Tibial artery (tissue), 4 donors: ENCODE measurements at regions not wholly inside any gene's neighbourhood (a gene's known extent, or its start where the extent isn't known, plus 50 kb on each side); places are given as distances from the start of the nearest gene placed in this dataset.

Experiments
- DNase-seq, 2 donors: peaks; one replicate each; pipeline ENCODE4 v3.0.0-alpha.2; 2019
- H3K27ac ChIP-seq, 2 donors: fragments of 200-600 bp; sonication (generic) in 1 of 2; 1 replicate in 1 of 2; 2 replicates in 1 of 2; pipeline ENCODE4 v1.5.1; 2018 to 2019; ENCODE audit warnings: mild to moderate bottlenecking in 1 of 2
- H3K27me3 ChIP-seq, 2 donors: fragments of 200-600 bp; sonication (generic) in 1 of 2; one replicate each; pipeline versions ENCODE4 v1.5.1 to v1.6.0; 2016 to 2019
- H3K36me3 ChIP-seq, 3 donors: fragments of 200-600 bp; sonication (generic) in 2 of 3; one replicate each; pipeline ENCODE4 v1.5.1; 2016 to 2019; ENCODE audit warnings: mild to moderate bottlenecking in 2 of 3
- H3K4me1 ChIP-seq, 4 donors: fragments of 200-600 bp; sonication (generic) in 2 of 4; 1 replicate in 3 of 4; 2 replicates in 1 of 4; pipeline ENCODE4 v1.5.1; 2016 to 2019
- H3K4me3 ChIP-seq, 2 donors: fragments of 200-600 bp; sonication (generic) in 1 of 2; 1 replicate in 1 of 2; 2 replicates in 1 of 2; pipeline ENCODE4 v1.5.1; 2018 to 2019; ENCODE audit warnings: mild to moderate bottlenecking in 2 of 2
- H3K9me3 ChIP-seq, 3 donors: fragments of 200-600 bp; sonication (generic) in 1 of 3; one replicate each; pipeline ENCODE4 v1.5.1; 2016 to 2019
- CTCF ChIP-seq, 2 experiments: fragments of 200-600 bp in 1 of 2; fragments of 450-650 bp in 1 of 2; IDR thresholded peaks; one replicate each; pipeline ENCODE4 v1.5.1; 2017 to 2019; ENCODE audit warnings: antibody characterized with exemption in 2 of 2, mild to moderate bottlenecking in 1 of 2, moderate library complexity in 1 of 2
- intact Hi-C: fragments of 100-400 bp; cut with DNase I; formaldehyde crosslinking; loops from one replicate; pipeline ENCODE4 v1.15.0; 2023; ENCODE audit warnings: low total_unique reads

GRCh38 chr2:128770143-128771085, 451.7 kb upstream of the HS6ST1 start:
- Histone ChIP-seq H3K4me1 (no peaks in the 10 kb centered on the region), H3K9me3 (no peaks in the 10 kb centered on the region), H3K36me3 (no peaks in the 10 kb centered on the region), H3K27me3 (peaks cover 0 to 3% of the 10 kb centered on the region in 2 donors), H3K27ac (no peak overlapping the region), H3K4me3 (no peak overlapping the region)
- intact Hi-C loops: no loop called here
- no peak for DNase-seq
- TF ChIP-seq CTCF (IDR thresholded peaks at IDR 0.05): no peak

- DNase-seq: no peak
- no peaks in the 10 kb centered on the region for H3K4me1 ChIP-seq
- no peak overlapping the region for H3K4me3 ChIP-seq
- H3K36me3 ChIP-seq: no peaks in the 10 kb centered on the region
- intact Hi-C loops: no loop called here
- no peak for TF ChIP-seq CTCF (IDR thresholded peaks at IDR 0.05)
- H3K9me3 ChIP-seq: no peaks in the 10 kb centered on the region
- H3K27me3 ChIP-seq: no peaks in the 10 kb centered on the region
- no peak overlapping the region for H3K27ac ChIP-seq
Measured at GRCh38 chr2:128771401-128771800, 452.7 kb upstream of the HS6ST1 start.

- TF ChIP-seq CTCF (IDR thresholded peaks at IDR 0.05): no peak
- no peaks in the 10 kb centered on the region for H3K36me3 ChIP-seq
- H3K4me1 ChIP-seq: no peaks in the 10 kb centered on the region
- no peak overlapping the region for H3K27ac ChIP-seq
- H3K27me3 ChIP-seq: no peaks in the 10 kb centered on the region
- DNase-seq: no peak
- H3K9me3 ChIP-seq: no peaks in the 10 kb centered on the region
- intact Hi-C loops: no loop called here
- H3K4me3 ChIP-seq: no peak overlapping the region
Measured at GRCh38 chr2:128772671-128773070, 454.0 kb upstream of the HS6ST1 start.

- H3K9me3 ChIP-seq: no peaks in the 10 kb centered on the region
- no peak overlapping the region for H3K4me3 ChIP-seq
- H3K4me1 ChIP-seq: no peaks in the 10 kb centered on the region
- no peaks in the 10 kb centered on the region for H3K36me3 ChIP-seq
- intact Hi-C loops: no loop called here
- no peak for DNase-seq
- TF ChIP-seq CTCF (IDR thresholded peaks at IDR 0.05): no peak
- H3K27me3 ChIP-seq: no peaks in the 10 kb centered on the region
- no peak overlapping the region for H3K27ac ChIP-seq
Measured at GRCh38 chr2:128773641-128774319, 455.1 kb upstream of the HS6ST1 start.

GRCh38 chr2:128774320-128775216, 455.9 kb upstream of the HS6ST1 start:
- Histone ChIP-seq H3K9me3 (no peaks in the 10 kb centered on the region), H3K27me3 (no peaks in the 10 kb centered on the region), H3K27ac (no peak overlapping the region), H3K4me3 (no peak overlapping the region), H3K4me1 (no peaks in the 10 kb centered on the region), H3K36me3 (no peaks in the 10 kb centered on the region)
- intact Hi-C loops: no loop called here
- TF ChIP-seq CTCF (IDR thresholded peaks at IDR 0.05): no peak
- peak; percentile 12 to 16 for DNase-seq
